Endothelial cell of umbilical vein (primary cell): ENCODE measurements at regions not wholly inside any gene's neighbourhood (a gene's known extent, or its start where the extent isn't known, plus 50 kb on each side); places are given as distances from the start of the nearest gene placed in this dataset.

Experiments used
- BruUV-seq: library from RNA; stranded (reverse); fragments of 400-500 nt; replicated peaks from 2 replicates; lab custom pipeline; 2021; lab: Mats Ljungman, UMichigan
- CTCF ChIA-PET: fragments of 300-600, 350-600 bp; sonication (Branson Sonifier 250); formaldehyde crosslinking; loops from one replicate; lab custom pipeline; 2021; ENCODE audit warnings: antibody characterized with exemption, inconsistent platforms; lab: Charles Lee
- POLR2A ChIA-PET: fragments of 300-600, 350-600 bp; sonication (Branson Sonifier 250); formaldehyde crosslinking; loops from one replicate; lab custom pipeline; 2021; ENCODE audit warnings: antibody characterized with exemption, inconsistent platforms; lab: Charles Lee
- DNase-seq: peaks from one replicate; pipeline ENCODE4 v3.0.0-alpha.2; 2011; ENCODE audit warnings: low read depth, low spot score
- FAIRE-seq: peaks from 2 replicates; lab custom pipeline; 2011; peaks lifted over from hg19 to GRCh38; lab: Jason Lieb, UNC
- H2AFZ ChIP-seq: 2 replicates; pipeline ENCODE4 v1.6.0; 2012; ENCODE audit warnings: low read depth, low read length, control low read depth, inconsistent platforms
- H3K27ac ChIP-seq: 2 replicates; pipeline ENCODE4 v1.5.1; 2011; ENCODE audit warnings: low read depth, mild to moderate bottlenecking, control low read depth, low read length, moderate library complexity; ENCODE audit not compliant: insufficient read depth
- H3K27me3 ChIP-seq, 2 experiments: 2 replicates each; pipeline versions ENCODE4 v1.6.0 to v1.6.1; 2011; ENCODE audit warnings: low read length in 2 of 2, mixed read lengths in 1 of 2; ENCODE audit not compliant: control insufficient read depth in 2 of 2, insufficient read depth in 2 of 2
- H3K36me3 ChIP-seq, 2 experiments: 2 replicates in 1 of 2; 3 replicates in 1 of 2; pipeline ENCODE4 v1.5.1; 2011; ENCODE audit warnings: low read length in 2 of 2, mild to moderate bottlenecking in 1 of 2, moderate library complexity in 1 of 2; ENCODE audit not compliant: control insufficient read depth in 2 of 2, insufficient read depth in 2 of 2; ENCODE audit errors: extremely low read depth in 1 of 2
- H3K4me1 ChIP-seq: 3 replicates; pipeline ENCODE4 v1.5.1; 2011; ENCODE audit warnings: mild to moderate bottlenecking, low read length; ENCODE audit not compliant: control insufficient read depth, insufficient read depth; ENCODE audit errors: extremely low read depth
- H3K4me2 ChIP-seq: 2 replicates; pipeline ENCODE4 v1.6.1; 2011; ENCODE audit warnings: low read length, control low read depth, mixed read lengths; ENCODE audit not compliant: insufficient read depth
- H3K4me3 ChIP-seq, 3 experiments: fragments of 200-600 bp in 1 of 3; sonication (generic), shearing (Covaris generic) in 1 of 3; replicated peaks in 1 of 3; 2 replicates each; pipeline ENCODE4 v1.5.1; 2011 to 2016; ENCODE audit warnings: control low read depth in 3 of 3, low read length in 3 of 3, mild to moderate bottlenecking in 2 of 3, inconsistent platforms in 1 of 3, low read depth in 1 of 3, moderate library complexity in 1 of 3; ENCODE audit not compliant: insufficient read depth in 1 of 3
- H3K79me2 ChIP-seq: 2 replicates; pipeline ENCODE4 v1.6.0; 2012; ENCODE audit warnings: low read length, inconsistent platforms; ENCODE audit not compliant: control insufficient read depth, insufficient read depth
- H3K9ac ChIP-seq: replicated peaks from 2 replicates; pipeline ENCODE3; 2011; ENCODE audit warnings: low read length, control low read depth; ENCODE audit not compliant: insufficient read depth; ENCODE audit errors: extremely low read depth
- H3K9me1 ChIP-seq: replicated peaks from 3 replicates; pipeline ENCODE4 v1.6.0; 2011; ENCODE audit warnings: mild to moderate bottlenecking, low read length; ENCODE audit not compliant: control insufficient read depth, insufficient read depth; ENCODE audit errors: extremely low read depth
- H3K9me3 ChIP-seq: replicated peaks from 2 replicates; pipeline ENCODE4 v1.5.1; 2012; ENCODE audit warnings: low read length, inconsistent platforms; ENCODE audit not compliant: control insufficient read depth, insufficient read depth
- H4K20me1 ChIP-seq: replicated peaks from 2 replicates; pipeline ENCODE3; 2011; ENCODE audit warnings: mild to moderate bottlenecking, low read length; ENCODE audit not compliant: control insufficient read depth, insufficient read depth; ENCODE audit errors: extremely low read depth
- CTCF ChIP-seq, 2 donors: IDR thresholded peaks; 1 replicate in 1 of 2; 2 replicates in 1 of 2; pipeline ENCODE4 v1.5.1; 2011; ENCODE audit warnings: low read length in 2 of 2, mild to moderate bottlenecking in 2 of 2, moderate library complexity in 2 of 2, control low read depth in 1 of 2, inconsistent platforms in 1 of 2, low read depth in 1 of 2; ENCODE audit not compliant: insufficient read depth in 1 of 2; ENCODE audit errors: extremely low read depth in 1 of 2
- EZH2 ChIP-seq: IDR thresholded peaks from 2 replicates; pipeline ENCODE4 v1.6.1; 2012; ENCODE audit warnings: borderline replicate concordance, low read depth, mild to moderate bottlenecking, moderate library complexity, low read length, inconsistent platforms; ENCODE audit not compliant: severe bottlenecking
- FOS ChIP-seq: IDR thresholded peaks from 2 replicates; pipeline ENCODE4 v1.6.1; 2011; ENCODE audit warnings: mild to moderate bottlenecking, low read length, moderate library complexity, borderline replicate concordance; ENCODE audit not compliant: insufficient read depth
- GATA2 ChIP-seq: IDR thresholded peaks from 2 replicates; pipeline ENCODE4 v1.7.0; 2011; ENCODE audit warnings: low read depth, mild to moderate bottlenecking, moderate library complexity, mixed read lengths, low read length; ENCODE audit not compliant: insufficient read length, insufficient read depth
- JUN ChIP-seq: IDR thresholded peaks from 2 replicates; pipeline ENCODE4 v1.6.1; 2011; ENCODE audit warnings: borderline replicate concordance, low read depth; ENCODE audit not compliant: insufficient read length, insufficient read depth
- MYC ChIP-seq: IDR thresholded peaks from one replicate; pipeline ENCODE4 v1.6.1; 2011; ENCODE audit warnings: mild to moderate bottlenecking, low read depth, low read length
- POLR2A ChIP-seq: IDR thresholded peaks from 2 replicates; pipeline ENCODE4 v1.6.1; 2012; ENCODE audit warnings: low read depth, mild to moderate bottlenecking, control low read depth, low read length
- POLR2AphosphoS5 ChIP-seq: IDR thresholded peaks from 2 replicates; pipeline ENCODE4 v1.6.1; 2012; ENCODE audit warnings: low read depth, mild to moderate bottlenecking, control low read depth, low read length, moderate library complexity; ENCODE audit not compliant: insufficient read depth
- dilution Hi-C: fragments of 300-500 bp; cut with MboI; formaldehyde crosslinking; loops from one replicate; pipeline ENCODE4 v1.15.0; 2019; ENCODE audit warnings: low sequenced_read_pairs; ENCODE audit not compliant: extremely low pct_ligation_motif_present
- intact Hi-C: fragments of 100-400 bp; cut with micrococcal nuclease; formaldehyde crosslinking; loops from one replicate; pipeline ENCODE4 v1.10.0; 2022
- TF ChIP-seq, protein P1 (sequence below): IDR thresholded peaks from 2 replicates; pipeline ENCODE4 v1.6.1; 2011; ENCODE audit not compliant: insufficient read depth, insufficient read length

DNA sequence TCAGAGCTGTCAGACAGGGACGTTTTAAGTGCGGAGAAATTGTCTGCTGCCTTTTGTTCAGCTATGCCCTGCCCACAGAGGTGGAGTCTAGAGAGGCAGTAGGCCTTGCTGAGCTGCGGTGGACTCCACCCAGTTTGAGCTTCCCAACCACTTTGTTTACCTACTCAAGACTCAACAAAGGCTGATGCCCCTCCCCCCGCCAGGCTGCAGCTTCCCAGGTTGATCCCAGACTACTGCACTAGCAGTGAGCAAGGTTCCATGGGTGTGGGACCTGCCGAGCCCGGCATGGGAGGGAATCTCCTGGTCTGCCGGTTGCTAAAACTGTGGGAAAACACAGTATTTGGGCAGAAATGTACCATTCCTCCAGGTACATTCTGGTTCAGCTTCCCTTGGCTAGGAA, 282.1 kb downstream of the VGLL3 start:
- TF ChIP-seq GATA2 (no peak), EZH2 (no peak), FOS (no peak), CTCF (IDR thresholded peaks at IDR 0.05; ENCODE audit: extremely low read depth in 1 of 2, insufficient read depth in 1 of 2, low read depth in 1 of 2, low read length in 2 of 2) (no peak), POLR2AphosphoS5 (no peak), MYC (no peak), POLR2A (no peak), JUN (no peak)
- TF ChIP-seq, protein P1, sequence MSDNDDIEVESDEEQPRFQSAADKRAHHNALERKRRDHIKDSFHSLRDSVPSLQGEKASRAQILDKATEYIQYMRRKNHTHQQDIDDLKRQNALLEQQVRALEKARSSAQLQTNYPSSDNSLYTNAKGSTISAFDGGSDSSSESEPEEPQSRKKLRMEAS: no peak
- Histone ChIP-seq H3K36me3 (no peaks in the 10 kb centered on the region), H3K4me1 (no peaks in the 10 kb centered on the region), H3K4me3 (no peak overlapping the region), H3K27ac (no peak overlapping the region), H3K27me3 (no peaks in the 10 kb centered on the region), H4K20me1 (no peaks in the 10 kb centered on the region), H3K4me2 (no peak overlapping the region), H3K9me3 (peaks cover 2% of the 10 kb centered on the region), H3K9ac (no peak overlapping the region), H3K9me1 (no peaks in the 10 kb centered on the region), H2AFZ (no peak overlapping the region), H3K79me2 (no peaks in the 10 kb centered on the region)
- DNase-seq: no peak
- FAIRE-seq: no peak
- intact Hi-C loops: loop anchor here (10.0 kb wide), 1 partner anchor 376 kb away; no protein-coding TSS in a partner anchor
- no TSS peak for BruUV-seq
- dilution Hi-C loops: no loop called here
- CTCF ChIA-PET: no interaction called here
- POLR2A ChIA-PET: no interaction called here
